GM12878 (cell line): ENCODE measurements at regions not wholly inside any gene's neighbourhood (a gene's known extent, or its start where the extent isn't known, plus 50 kb on each side); places are given as distances from the start of the nearest gene placed in this dataset.

ENCODE experiments used
- ATAC-seq: fragments of 200-7000 bp; cut with Tn5 transposase; 3 replicates; pipeline ENCODE4 v1.9.1; 2020; ENCODE audit warnings: mild to moderate bottlenecking, moderate library complexity
- BruUV-seq: library from RNA; stranded (reverse); fragments of 400-500 nt; replicated peaks from 2 replicates; lab custom pipeline; 2021; lab: Mats Ljungman, UMichigan
- CTCF ChIA-PET: fragments of 300-600 bp; sonication (Branson Sonifier 250); formaldehyde crosslinking; extraction: SDS; loops from one replicate; lab custom pipeline; 2021; ENCODE audit warnings: inconsistent platforms; lab: Yijun Ruan, JAX
- POLR2A ChIA-PET: fragments of 350-600 bp; formaldehyde crosslinking; extraction: SDS; loops from one replicate; lab custom pipeline; 2021; ENCODE audit warnings: inconsistent platforms; lab: Charles Lee
- RAD21 ChIA-PET: fragments of 300-600 bp; sonication (Branson Sonifier 250); formaldehyde crosslinking; loops from one replicate; lab custom pipeline; 2023; ENCODE audit warnings: antibody characterized with exemption; ENCODE audit not compliant: unreplicated experiment; lab: Charles Lee
- SMC1A ChIA-PET: fragments of 300-600 bp; sonication (Branson Sonifier 250); formaldehyde crosslinking; loops from one replicate; lab custom pipeline; 2023; ENCODE audit not compliant: unreplicated experiment, uncharacterized antibody; lab: Charles Lee
- DNase-seq: peaks from one replicate; pipeline ENCODE4 v3.0.0-alpha.2; 2011; ENCODE audit warnings: low read depth, low spot score
- FAIRE-seq: peaks from 3 replicates; lab custom pipeline; 2011; peaks lifted over from hg19 to GRCh38; lab: Jason Lieb, UNC
- H2AFZ ChIP-seq: 2 replicates; pipeline ENCODE4 v1.6.0; 2011; ENCODE audit warnings: low read depth, low read length, control low read depth; ENCODE audit not compliant: control insufficient read depth
- H3K27ac ChIP-seq: 2 replicates; pipeline ENCODE4 v1.5.1; 2011; ENCODE audit warnings: control low read depth; ENCODE audit not compliant: control insufficient read depth, insufficient read depth
- H3K27me3 ChIP-seq, 2 experiments: replicated peaks in 1 of 2; 2 replicates each; pipeline versions ENCODE4 v1.6.0 to v1.6.1; 2011; ENCODE audit warnings: low read length in 1 of 2; ENCODE audit not compliant: control insufficient read depth in 2 of 2, insufficient read depth in 2 of 2
- H3K36me3 ChIP-seq, 2 experiments: 2 replicates each; pipeline ENCODE4 v1.5.1; 2011; ENCODE audit warnings: low read length in 1 of 2; ENCODE audit not compliant: control insufficient read depth in 2 of 2, insufficient read depth in 2 of 2
- H3K4me1 ChIP-seq: 2 replicates; pipeline ENCODE4 v1.6.1; 2011; ENCODE audit warnings: mild to moderate bottlenecking, low read length, moderate library complexity, mixed read lengths; ENCODE audit not compliant: control insufficient read depth, insufficient read depth
- H3K4me2 ChIP-seq: 2 replicates; pipeline ENCODE4 v1.6.0; 2011; ENCODE audit warnings: control low read depth; ENCODE audit not compliant: control insufficient read depth, insufficient read depth
- H3K4me3 ChIP-seq: fragments of 200-600 bp; sonication (generic); 2 replicates; pipeline ENCODE4 v1.5.1; 2016
- H3K79me2 ChIP-seq: 2 replicates; pipeline ENCODE4 v1.6.0; 2011; ENCODE audit warnings: low read length; ENCODE audit not compliant: control insufficient read depth, insufficient read depth
- H3K9ac ChIP-seq: 2 replicates; pipeline ENCODE4 v1.8.0; 2011; ENCODE audit warnings: low read length, control low read depth, mixed read lengths; ENCODE audit not compliant: control insufficient read depth, insufficient read depth
- H3K9me3 ChIP-seq: replicated peaks from 3 replicates; pipeline ENCODE4 v1.5.1; 2011; ENCODE audit warnings: mild to moderate bottlenecking, low read length; ENCODE audit not compliant: control insufficient read depth, insufficient read depth
- H4K20me1 ChIP-seq: 2 replicates; pipeline ENCODE4 v1.6.0; 2011; ENCODE audit not compliant: control insufficient read depth, insufficient read depth
- BRCA1 ChIP-seq: IDR thresholded peaks from 2 replicates; pipeline ENCODE4 v1.6.1; 2011; ENCODE audit warnings: low read depth, low read length, improper control_type of control experiment
- CBX3 ChIP-seq: fragments of 200-600 bp; sonication (generic); IDR thresholded peaks from 2 replicates; pipeline ENCODE4 v1.6.1; 2016; ENCODE audit warnings: low read depth, borderline replicate concordance
- FOXM1 ChIP-seq: IDR thresholded peaks from 2 replicates; pipeline ENCODE4 v1.6.1; 2012; ENCODE audit warnings: low read depth, mild to moderate bottlenecking, inconsistent platforms, low read length, moderate library complexity
- GABPA ChIP-seq: IDR thresholded peaks from 2 replicates; pipeline ENCODE4 v1.6.1; 2014; ENCODE audit warnings: antibody characterized with exemption, low read depth, mild to moderate bottlenecking, inconsistent platforms
- MTA2 ChIP-seq: fragments of 450-650 bp; IDR thresholded peaks from 2 replicates; pipeline ENCODE4 v1.6.1; 2016; ENCODE audit warnings: low read depth, mild to moderate bottlenecking, moderate library complexity
- NR2C2 ChIP-seq: IDR thresholded peaks from 2 replicates; pipeline ENCODE4 v1.6.1; 2011; ENCODE audit warnings: borderline replicate concordance, low read depth; ENCODE audit not compliant: control insufficient read depth, insufficient read length
- PML ChIP-seq: IDR thresholded peaks from 2 replicates; pipeline ENCODE4 v1.6.1; 2012; ENCODE audit warnings: low read length, inconsistent platforms
- POLR2AphosphoS5 ChIP-seq: IDR thresholded peaks from 2 replicates; pipeline ENCODE4 v1.6.1; 2011; ENCODE audit warnings: mild to moderate bottlenecking, low read length, inconsistent platforms
- RCOR1 ChIP-seq: conservative IDR thresholded peaks from 2 replicates; pipeline ENCODE4 v1.6.1; 2012; ENCODE audit warnings: low read depth, low read length, improper control_type of control experiment
- SMAD1 ChIP-seq: fragments of 450-650 bp; IDR thresholded peaks from 2 replicates; pipeline ENCODE4 v1.6.1; 2018; ENCODE audit warnings: mild to moderate bottlenecking, low read depth; ENCODE audit not compliant: partially characterized antibody
- WGBS: methylation state at CpG from one replicate; pipeline ENCODE4 v1.1.6; 2016; ENCODE audit warnings: low lambda C conversion rate; ENCODE audit not compliant: insufficient replicate concordance, insufficient coverage; ENCODE audit errors: missing lambda C conversion rate; 5-methylcytosine and 5-hydroxymethylcytosine counted together
- in situ Hi-C: fragments of 300-500 bp; cut with MboI; formaldehyde crosslinking; loops from 9 replicates; pipeline ENCODE4 v1.14.3; 2018; ENCODE audit warnings: mixed read lengths
- intact Hi-C: fragments of 100-400 bp; cut with micrococcal nuclease; formaldehyde crosslinking; loops from one replicate; pipeline ENCODE4 v1.14.2; 2022; ENCODE audit not compliant: unreplicated experiment
- TF ChIP-seq, protein P1 (sequence below): fragments of 450-650 bp; IDR thresholded peaks from 2 replicates; pipeline ENCODE4 v1.6.1; 2018; ENCODE audit warnings: borderline replicate concordance, mild to moderate bottlenecking; ENCODE audit not compliant: partially characterized antibody
- TF ChIP-seq, protein P2 (sequence below): fragments of 450-650 bp; formaldehyde crosslinking; IDR thresholded peaks from 2 replicates; pipeline ENCODE4 v1.4.0; 2022; ENCODE audit warnings: mild to moderate bottlenecking, moderate library complexity
- TF ChIP-seq, protein P3 (sequence below): fragments of 450-650 bp; IDR thresholded peaks from 2 replicates; pipeline ENCODE4 v1.6.1; 2014; ENCODE audit warnings: mild to moderate bottlenecking
- TF ChIP-seq, protein P4 (sequence below): fragments of 450-650 bp; IDR thresholded peaks from 2 replicates; pipeline ENCODE4 v1.6.1; 2017; ENCODE audit warnings: mild to moderate bottlenecking, moderate library complexity

DNA sequence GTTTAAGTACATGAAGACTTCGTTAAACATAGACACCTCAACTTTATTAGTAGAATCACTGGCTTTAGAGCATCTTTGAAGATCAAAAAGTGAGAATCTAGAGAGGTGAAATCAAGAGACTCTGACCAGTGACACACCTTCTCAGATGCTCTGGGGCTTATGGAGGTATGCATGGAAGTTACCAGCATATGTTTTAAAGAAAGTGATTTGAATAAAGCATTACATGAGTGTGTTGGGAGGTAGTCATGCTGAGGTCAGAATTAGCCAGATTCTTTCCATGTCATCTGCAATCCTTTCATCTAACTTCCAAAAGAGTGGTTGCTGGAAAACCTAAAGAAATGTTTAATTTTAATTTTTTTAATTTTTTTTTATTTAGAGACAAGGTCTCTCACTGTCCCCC is 658.0 kb upstream of the GOLIM4 start:
- FAIRE-seq: no peak
- TF ChIP-seq, protein P1, sequence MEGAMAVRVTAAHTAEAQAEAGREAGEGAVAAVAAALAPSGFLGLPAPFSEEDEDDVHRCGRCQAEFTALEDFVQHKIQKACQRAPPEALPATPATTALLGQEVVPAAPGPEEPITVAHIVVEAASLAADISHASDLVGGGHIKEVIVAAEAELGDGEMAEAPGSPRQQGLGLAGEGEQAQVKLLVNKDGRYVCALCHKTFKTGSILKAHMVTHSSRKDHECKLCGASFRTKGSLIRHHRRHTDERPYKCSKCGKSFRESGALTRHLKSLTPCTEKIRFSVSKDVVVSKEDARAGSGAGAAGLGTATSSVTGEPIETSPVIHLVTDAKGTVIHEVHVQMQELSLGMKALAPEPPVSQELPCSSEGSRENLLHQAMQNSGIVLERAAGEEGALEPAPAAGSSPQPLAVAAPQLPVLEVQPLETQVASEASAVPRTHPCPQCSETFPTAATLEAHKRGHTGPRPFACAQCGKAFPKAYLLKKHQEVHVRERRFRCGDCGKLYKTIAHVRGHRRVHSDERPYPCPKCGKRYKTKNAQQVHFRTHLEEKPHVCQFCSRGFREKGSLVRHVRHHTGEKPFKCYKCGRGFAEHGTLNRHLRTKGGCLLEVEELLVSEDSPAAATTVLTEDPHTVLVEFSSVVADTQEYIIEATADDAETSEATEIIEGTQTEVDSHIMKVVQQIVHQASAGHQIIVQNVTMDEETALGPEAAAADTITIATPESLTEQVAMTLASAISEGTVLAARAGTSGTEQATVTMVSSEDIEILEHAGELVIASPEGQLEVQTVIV: no peak
- TF ChIP-seq GABPA (no peak), NR2C2 (no peak), MTA2 (no peak), BRCA1 (no peak), SMAD1 (no peak), CBX3 (no peak), FOXM1 (no peak), POLR2AphosphoS5 (no peak), PML (no peak), RCOR1 (no peak)
- TF ChIP-seq, protein P2, sequence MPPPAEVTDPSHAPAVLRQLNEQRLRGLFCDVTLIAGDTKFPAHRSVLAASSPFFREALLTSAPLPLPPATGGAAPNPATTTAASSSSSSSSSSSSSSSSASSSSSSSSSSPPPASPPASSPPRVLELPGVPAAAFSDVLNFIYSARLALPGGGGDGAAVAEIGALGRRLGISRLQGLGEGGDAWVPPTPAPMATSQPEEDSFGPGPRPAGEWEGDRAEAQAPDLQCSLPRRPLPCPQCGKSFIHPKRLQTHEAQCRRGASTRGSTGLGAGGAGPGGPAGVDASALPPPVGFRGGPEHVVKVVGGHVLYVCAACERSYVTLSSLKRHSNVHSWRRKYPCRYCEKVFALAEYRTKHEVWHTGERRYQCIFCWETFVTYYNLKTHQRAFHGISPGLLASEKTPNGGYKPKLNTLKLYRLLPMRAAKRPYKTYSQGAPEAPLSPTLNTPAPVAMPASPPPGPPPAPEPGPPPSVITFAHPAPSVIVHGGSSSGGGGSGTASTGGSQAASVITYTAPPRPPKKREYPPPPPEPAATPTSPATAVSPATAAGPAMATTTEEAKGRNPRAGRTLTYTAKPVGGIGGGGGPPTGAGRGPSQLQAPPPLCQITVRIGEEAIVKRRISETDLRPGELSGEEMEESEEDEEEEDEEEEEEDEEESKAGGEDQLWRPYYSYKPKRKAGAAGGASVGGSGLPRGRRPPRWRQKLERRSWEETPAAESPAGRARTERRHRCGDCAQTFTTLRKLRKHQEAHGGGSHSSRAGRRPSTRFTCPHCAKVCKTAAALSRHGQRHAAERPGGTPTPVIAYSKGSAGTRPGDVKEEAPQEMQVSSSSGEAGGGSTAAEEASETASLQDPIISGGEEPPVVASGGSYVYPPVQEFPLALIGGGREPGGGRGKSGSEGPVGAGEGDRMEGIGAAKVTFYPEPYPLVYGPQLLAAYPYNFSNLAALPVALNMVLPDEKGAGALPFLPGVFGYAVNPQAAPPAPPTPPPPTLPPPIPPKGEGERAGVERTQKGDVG (CRISPR knock-in tag): no peak
- TF ChIP-seq, protein P3, sequence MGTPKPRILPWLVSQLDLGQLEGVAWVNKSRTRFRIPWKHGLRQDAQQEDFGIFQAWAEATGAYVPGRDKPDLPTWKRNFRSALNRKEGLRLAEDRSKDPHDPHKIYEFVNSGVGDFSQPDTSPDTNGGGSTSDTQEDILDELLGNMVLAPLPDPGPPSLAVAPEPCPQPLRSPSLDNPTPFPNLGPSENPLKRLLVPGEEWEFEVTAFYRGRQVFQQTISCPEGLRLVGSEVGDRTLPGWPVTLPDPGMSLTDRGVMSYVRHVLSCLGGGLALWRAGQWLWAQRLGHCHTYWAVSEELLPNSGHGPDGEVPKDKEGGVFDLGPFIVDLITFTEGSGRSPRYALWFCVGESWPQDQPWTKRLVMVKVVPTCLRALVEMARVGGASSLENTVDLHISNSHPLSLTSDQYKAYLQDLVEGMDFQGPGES: no peak
- TF ChIP-seq, protein P4, sequence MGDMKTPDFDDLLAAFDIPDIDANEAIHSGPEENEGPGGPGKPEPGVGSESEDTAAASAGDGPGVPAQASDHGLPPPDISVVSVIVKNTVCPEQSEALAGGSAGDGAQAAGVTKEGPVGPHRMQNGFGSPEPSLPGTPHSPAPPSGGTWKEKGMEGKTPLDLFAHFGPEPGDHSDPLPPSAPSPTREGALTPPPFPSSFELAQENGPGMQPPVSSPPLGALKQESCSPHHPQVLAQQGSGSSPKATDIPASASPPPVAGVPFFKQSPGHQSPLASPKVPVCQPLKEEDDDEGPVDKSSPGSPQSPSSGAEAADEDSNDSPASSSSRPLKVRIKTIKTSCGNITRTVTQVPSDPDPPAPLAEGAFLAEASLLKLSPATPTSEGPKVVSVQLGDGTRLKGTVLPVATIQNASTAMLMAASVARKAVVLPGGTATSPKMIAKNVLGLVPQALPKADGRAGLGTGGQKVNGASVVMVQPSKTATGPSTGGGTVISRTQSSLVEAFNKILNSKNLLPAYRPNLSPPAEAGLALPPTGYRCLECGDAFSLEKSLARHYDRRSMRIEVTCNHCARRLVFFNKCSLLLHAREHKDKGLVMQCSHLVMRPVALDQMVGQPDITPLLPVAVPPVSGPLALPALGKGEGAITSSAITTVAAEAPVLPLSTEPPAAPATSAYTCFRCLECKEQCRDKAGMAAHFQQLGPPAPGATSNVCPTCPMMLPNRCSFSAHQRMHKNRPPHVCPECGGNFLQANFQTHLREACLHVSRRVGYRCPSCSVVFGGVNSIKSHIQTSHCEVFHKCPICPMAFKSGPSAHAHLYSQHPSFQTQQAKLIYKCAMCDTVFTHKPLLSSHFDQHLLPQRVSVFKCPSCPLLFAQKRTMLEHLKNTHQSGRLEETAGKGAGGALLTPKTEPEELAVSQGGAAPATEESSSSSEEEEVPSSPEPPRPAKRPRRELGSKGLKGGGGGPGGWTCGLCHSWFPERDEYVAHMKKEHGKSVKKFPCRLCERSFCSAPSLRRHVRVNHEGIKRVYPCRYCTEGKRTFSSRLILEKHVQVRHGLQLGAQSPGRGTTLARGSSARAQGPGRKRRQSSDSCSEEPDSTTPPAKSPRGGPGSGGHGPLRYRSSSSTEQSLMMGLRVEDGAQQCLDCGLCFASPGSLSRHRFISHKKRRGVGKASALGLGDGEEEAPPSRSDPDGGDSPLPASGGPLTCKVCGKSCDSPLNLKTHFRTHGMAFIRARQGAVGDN: no peak

More for the DNA sequence above, 658.0 kb upstream of the GOLIM4 start:
- ATAC-seq: no peak
- SMC1A ChIA-PET: no interaction called here
- H3K4me2 ChIP-seq: no peak overlapping the region
- WGBS: 6% methylated on average over 1 of the region's 1 CpG
- H3K27me3 ChIP-seq: no peaks in the 10 kb centered on the region
- H3K4me3 ChIP-seq: no peak overlapping the region
- POLR2A ChIA-PET: no interaction called here
- CTCF ChIA-PET: no interaction called here
- no peaks in the 10 kb centered on the region for H3K9me3 ChIP-seq
- intact Hi-C loops (no loop called here), in situ Hi-C loops (no loop called here)
- no peaks in the 10 kb centered on the region for H3K4me1 ChIP-seq
- H3K27ac ChIP-seq: no peak overlapping the region
- no peak overlapping the region for H2AFZ ChIP-seq
- no peaks in the 10 kb centered on the region for H3K36me3 ChIP-seq
- BruUV-seq: no TSS peak
- DNase-seq: no peak
- no peaks in the 10 kb centered on the region for H4K20me1 ChIP-seq
- RAD21 ChIA-PET: no interaction called here
- H3K9ac ChIP-seq: no peak overlapping the region
- no peaks in the 10 kb centered on the region for H3K79me2 ChIP-seq
